Body of pancreas (tissue), 4 donors: ENCODE measurements at regions not wholly inside any gene's neighbourhood (a gene's known extent, or its start where the extent isn't known, plus 50 kb on each side); places are given as distances from the start of the nearest gene placed in this dataset.

Experiments
- ATAC-seq: fragments of 150-250 bp; one replicate; pipeline ENCODE4 v1.9.1; 2016
- DNase-seq, 4 donors: peaks; one replicate each; pipeline ENCODE4 v3.0.0-alpha.2; 2019
- H3K27ac ChIP-seq, 4 donors: fragments of 200-600 bp; sonication (generic); 1 replicate in 3 of 4; 2 replicates in 1 of 4; pipeline versions ENCODE4 v1.5.1 to v1.6.1; 2016 to 2019; ENCODE audit warnings: mild to moderate bottlenecking in 1 of 4, mixed read lengths in 1 of 4, moderate library complexity in 1 of 4
- H3K27me3 ChIP-seq, 2 donors: fragments of 200-600 bp; sonication (generic); one replicate each; pipeline ENCODE4 v1.6.0; 2016; ENCODE audit warnings: mild to moderate bottlenecking in 1 of 2
- H3K36me3 ChIP-seq, 2 donors: fragments of 200-600 bp; sonication (generic); replicated peaks in 1 of 2; 2 replicates each; pipeline ENCODE4 v1.5.1; 2016; ENCODE audit warnings: low read depth in 2 of 2; ENCODE audit not compliant: insufficient read depth in 1 of 2
- H3K4me1 ChIP-seq: fragments of 200-600 bp; sonication (generic); one replicate; pipeline ENCODE4 v1.6.0; 2016
- H3K4me3 ChIP-seq, 2 donors: fragments of 200-600 bp; sonication (generic); 1 replicate in 1 of 2; 2 replicates in 1 of 2; pipeline ENCODE4 v1.5.1; 2016 to 2019
- H3K9me3 ChIP-seq, 3 donors: fragments of 200-600 bp; sonication (generic); 1 replicate in 2 of 3; 2 replicates in 1 of 3; pipeline ENCODE4 v1.5.1; 2016
- CTCF ChIP-seq, 7 experiments: fragments of 450-650 bp in 4 of 7; fragments of 200-600 bp in 3 of 7; sonication (generic) in 3 of 7; IDR thresholded peaks; one replicate each; pipeline ENCODE4 v1.5.1; 2016 to 2019; ENCODE audit warnings: antibody characterized with exemption in 7 of 7
- POLR2A ChIP-seq, 3 donors: fragments of 450-650 bp; IDR thresholded peaks; one replicate each; pipeline ENCODE4 v1.6.1; 2016; ENCODE audit warnings: antibody characterized with exemption in 3 of 3, mild to moderate bottlenecking in 2 of 3
- WGBS, 2 donors: methylation state at CpG; one replicate each; pipeline ENCODE4 v1.1.5; 2017; 5-methylcytosine and 5-hydroxymethylcytosine counted together
- intact Hi-C: fragments of 100-400 bp; cut with DNase I; formaldehyde crosslinking; loops from one replicate; pipeline ENCODE4 v1.15.1; 2023

- Histone ChIP-seq H3K4me3 (no peak overlapping the region), H3K36me3 (no peaks in the 10 kb centered on the region), H3K27me3 (no peaks in the 10 kb centered on the region), H3K9me3 (peaks cover 0 to 3% (median 0%) of the 10 kb centered on the region in 3 donors), H3K27ac (no peak overlapping the region), H3K4me1 (no peaks in the 10 kb centered on the region)
- WGBS, 2 donors = 66 to 67% methylated on average over 6 of the region's 6 CpGs
- TF ChIP-seq POLR2A (IDR thresholded peaks at IDR 0.05) = no peak
- TF ChIP-seq CTCF (IDR thresholded peaks at IDR 0.05) = no peak
- intact Hi-C loops = no loop called here
- DNase-seq (no peak), ATAC-seq (no peak)
Measured at GRCh38 chr4:31236639-31237173, 516.5 kb downstream of the PCDH7 start.

GRCh38 chr4:31237233-31237632, 517.1 kb downstream of the PCDH7 start:
- ATAC-seq = no peak
- TF ChIP-seq POLR2A (IDR thresholded peaks at IDR 0.05) (no peak), CTCF (IDR thresholded peaks at IDR 0.05) (no peak)
- DNase-seq = no peak
- Histone ChIP-seq H3K4me3 (no peak overlapping the region), H3K27me3 (no peaks in the 10 kb centered on the region), H3K27ac (no peak overlapping the region), H3K4me1 (no peaks in the 10 kb centered on the region), H3K9me3 (peaks cover 0 to 3% (median 0%) of the 10 kb centered on the region in 3 donors), H3K36me3 (no peaks in the 10 kb centered on the region)
- intact Hi-C loops = no loop called here

- Histone ChIP-seq H3K4me3 (no peak overlapping the region), H3K9me3 (peaks cover 0 to 3% (median 0%) of the 10 kb centered on the region in 3 donors), H3K27me3 (no peaks in the 10 kb centered on the region), H3K4me1 (no peaks in the 10 kb centered on the region), H3K36me3 (no peaks in the 10 kb centered on the region), H3K27ac (no peak overlapping the region)
- DNase-seq (no peak), ATAC-seq (no peak)
- TF ChIP-seq POLR2A (IDR thresholded peaks at IDR 0.05) (no peak), CTCF (IDR thresholded peaks at IDR 0.05) (no peak)
- intact Hi-C loops = no loop called here
Measured at GRCh38 chr4:31239886-31240285, 519.7 kb downstream of the PCDH7 start.

GRCh38 chr4:31241504-31242106, 521.4 kb downstream of the PCDH7 start:
- ATAC-seq (no peak), DNase-seq (no peak)
- H3K9me3 ChIP-seq = peaks cover 0 to 3% (median 0%) of the 10 kb centered on the region in 3 donors
- intact Hi-C loops = no loop called here
- WGBS, 2 donors = 50 to 65% methylated on average over 1 of the region's 1 CpG
- no peaks in the 10 kb centered on the region for H3K36me3 ChIP-seq
- no peaks in the 10 kb centered on the region for H3K4me1 ChIP-seq
- TF ChIP-seq CTCF (IDR thresholded peaks at IDR 0.05) = no peak
- no peak for TF ChIP-seq POLR2A (IDR thresholded peaks at IDR 0.05)
- H3K4me3 ChIP-seq = no peak overlapping the region
- no peak overlapping the region for H3K27ac ChIP-seq
- H3K27me3 ChIP-seq = no peaks in the 10 kb centered on the region

GRCh38 chr4:31246856-31247255, 526.7 kb downstream of the PCDH7 start:
- Histone ChIP-seq H3K36me3 (no peaks in the 10 kb centered on the region), H3K27me3 (no peaks in the 10 kb centered on the region), H3K9me3 (no peaks in the 10 kb centered on the region), H3K27ac (no peak overlapping the region), H3K4me3 (no peak overlapping the region), H3K4me1 (no peaks in the 10 kb centered on the region)
- no peak for DNase-seq
- intact Hi-C loops = no loop called here
- WGBS, 2 donors = 43 to 50% methylated on average over 1 of the region's 1 CpG
- ATAC-seq = no peak
- TF ChIP-seq POLR2A (IDR thresholded peaks at IDR 0.05) = no peak
- TF ChIP-seq CTCF (IDR thresholded peaks at IDR 0.05) = no peak
